Smooth muscle cell (in vitro differentiated cells): ENCODE measurements at regions not wholly inside any gene's neighbourhood (a gene's known extent, or its start where the extent isn't known, plus 50 kb on each side); places are given as distances from the start of the nearest gene placed in this dataset. TPM values are rescaled to one million over a fixed set of nuclear protein-coding genes. Genes with fewer than 3 reads are reported as not detected.

Experiments used
- DNase-seq: peaks from one replicate; lab custom pipeline; 2025; ENCODE audit not compliant: unreplicated experiment; lab: John Stamatoyannopoulos, UW
- H2AFZ ChIP-seq: fragments of 200-600 bp; sonication (generic); 2 replicates; pipeline ENCODE4 v1.6.0; 2016; ENCODE audit warnings: antibody characterized with exemption, low read depth, mild to moderate bottlenecking
- H3F3A ChIP-seq: fragments of 200-600 bp; sonication (generic); 2 replicates; pipeline ENCODE4 v1.6.0; 2017; ENCODE audit warnings: antibody characterized with exemption, low read depth
- H3K27ac ChIP-seq: fragments of 200-600 bp; sonication (generic); 2 replicates; pipeline ENCODE4 v1.5.1; 2016; ENCODE audit warnings: low read depth, mild to moderate bottlenecking
- H3K27me3 ChIP-seq: fragments of 200-600 bp; sonication (generic); 2 replicates; pipeline ENCODE4 v1.6.1; 2016; ENCODE audit warnings: low read depth, mild to moderate bottlenecking
- H3K36me3 ChIP-seq: fragments of 200-600 bp; sonication (generic); 2 replicates; pipeline ENCODE4 v1.5.1; 2016; ENCODE audit warnings: low read depth
- H3K4me1 ChIP-seq: fragments of 200-600 bp; sonication (generic); 2 replicates; pipeline ENCODE4 v1.5.1; 2016; ENCODE audit warnings: low read depth
- H3K4me2 ChIP-seq: fragments of 200-600 bp; sonication (generic); 2 replicates; pipeline ENCODE4 v1.6.0; 2016; ENCODE audit warnings: mild to moderate bottlenecking
- H3K4me3 ChIP-seq: fragments of 200-600 bp; sonication (generic); 2 replicates; pipeline ENCODE4 v1.5.1; 2016; ENCODE audit warnings: mild to moderate bottlenecking
- H3K79me2 ChIP-seq: fragments of 200-600 bp; sonication (generic); 2 replicates; pipeline ENCODE4 v1.6.0; 2016; ENCODE audit warnings: low read depth, mild to moderate bottlenecking
- H3K9ac ChIP-seq: fragments of 200-600 bp; sonication (generic); 2 replicates; pipeline ENCODE4 v1.6.0; 2016; ENCODE audit warnings: low read depth
- H3K9me3 ChIP-seq: fragments of 200-600 bp; sonication (generic); replicated peaks from 2 replicates; pipeline ENCODE4 v1.5.1; 2016; ENCODE audit warnings: low read depth
- H4K20me1 ChIP-seq: fragments of 200-600 bp; sonication (generic); 2 replicates; pipeline ENCODE4 v1.6.0; 2016; ENCODE audit warnings: low read depth
- CTCF ChIP-seq: fragments of 200-600 bp; sonication (generic); IDR thresholded peaks from 2 replicates; pipeline ENCODE4 v1.5.1; 2017; ENCODE audit warnings: borderline replicate concordance, mild to moderate bottlenecking, antibody characterized with exemption; ENCODE audit not compliant: insufficient read depth, poor library complexity, severe bottlenecking
- WGBS: methylation state at CpG from one replicate; pipeline ENCODE4 v1.1.7; 2016; ENCODE audit warnings: low lambda C conversion rate; 5-methylcytosine and 5-hydroxymethylcytosine counted together
- small RNA-seq: library from RNA; depleted of rRNA; stranded (forward); fragments of <200 nt; gene quantifications from one replicate; pipeline ENCODE3, GENCODE V24; 2014

GRCh38 chr5:9691261-9691660, 61.1 kb upstream of the TAS2R1 start:
- no peaks in the 10 kb centered on the region for H3K4me1 ChIP-seq
- DNase-seq, result no peak
- H3K9me3 ChIP-seq, result no peaks in the 10 kb centered on the region
- no peaks in the 10 kb centered on the region for H3K79me2 ChIP-seq
- no peaks in the 10 kb centered on the region for H4K20me1 ChIP-seq
- no peak for TF ChIP-seq CTCF
- H3K4me3 ChIP-seq, result no peak overlapping the region
- no peak overlapping the region for H3K4me2 ChIP-seq
- H2AFZ ChIP-seq, result peak overlapping the region; percentile 3
- no peak overlapping the region for H3K27ac ChIP-seq
- no peaks in the 10 kb centered on the region for H3K27me3 ChIP-seq
- no peak overlapping the region for H3K9ac ChIP-seq
- WGBS, result 91% methylated on average over 5 of the region's 5 CpGs
- no peaks in the 10 kb centered on the region for H3K36me3 ChIP-seq
- peaks cover 3% of the 10 kb centered on the region for H3F3A ChIP-seq

- TF ChIP-seq CTCF, result no peak
- H3K36me3 ChIP-seq, result no peaks in the 10 kb centered on the region
- peak overlapping the region; percentile 3 for H2AFZ ChIP-seq
- WGBS, result 74% methylated on average over 8 of the region's 8 CpGs
- DNase-seq, result no peak
- H3K9me3 ChIP-seq, result no peaks in the 10 kb centered on the region
- H3K4me3 ChIP-seq, result no peak overlapping the region
- H3K27ac ChIP-seq, result no peak overlapping the region
- H3K4me1 ChIP-seq, result no peaks in the 10 kb centered on the region
- H3K9ac ChIP-seq, result no peak overlapping the region
- H3K4me2 ChIP-seq, result no peak overlapping the region
- peaks cover 3% of the 10 kb centered on the region for H3F3A ChIP-seq
- H3K27me3 ChIP-seq, result no peaks in the 10 kb centered on the region
- no peaks in the 10 kb centered on the region for H4K20me1 ChIP-seq
- H3K79me2 ChIP-seq, result no peaks in the 10 kb centered on the region
Measured at GRCh38 chr5:9690751-9691150, 60.6 kb upstream of the TAS2R1 start.

GRCh38 chr5:9686216-9686615, 56.1 kb upstream of the TAS2R1 start:
- Histone ChIP-seq H3K9me3 (no peaks in the 10 kb centered on the region), H3K4me2 (peak overlapping the region; percentile 3), H3K36me3 (no peaks in the 10 kb centered on the region), H4K20me1 (no peaks in the 10 kb centered on the region), H2AFZ (no peak overlapping the region), H3K4me1 (no peaks in the 10 kb centered on the region), H3K4me3 (no peak overlapping the region), H3K9ac (no peak overlapping the region), H3K79me2 (no peaks in the 10 kb centered on the region), H3K27ac (peak overlapping the region; percentile 67), H3F3A (peaks cover 3% of the 10 kb centered on the region), H3K27me3 (no peaks in the 10 kb centered on the region)
- DNase-seq, result no peak
- TF ChIP-seq CTCF, result no peak
- WGBS, result 8% methylated on average over 2 of the region's 2 CpGs

- no peaks in the 10 kb centered on the region for H4K20me1 ChIP-seq
- no peaks in the 10 kb centered on the region for H3K36me3 ChIP-seq
- no peak for TF ChIP-seq CTCF
- no peaks in the 10 kb centered on the region for H3K4me1 ChIP-seq
- WGBS, result 97% methylated on average over 1 of the region's 1 CpG
- H3K4me2 ChIP-seq, result no peak overlapping the region
- H3K9ac ChIP-seq, result no peak overlapping the region
- peaks cover 3% of the 10 kb centered on the region for H3F3A ChIP-seq
- no peak overlapping the region for H3K27ac ChIP-seq
- H2AFZ ChIP-seq, result no peak overlapping the region
- H3K27me3 ChIP-seq, result no peaks in the 10 kb centered on the region
- no peaks in the 10 kb centered on the region for H3K9me3 ChIP-seq
- H3K4me3 ChIP-seq, result no peak overlapping the region
- DNase-seq, result no peak
- H3K79me2 ChIP-seq, result no peaks in the 10 kb centered on the region
Measured at GRCh38 chr5:9681706-9682105, 51.6 kb upstream of the TAS2R1 start.

Small RNAs in the stretch of these regions (small RNA-seq; reads per million reads assigned to genes)
- gene AC034229.5 (not detected), gene AC034229.6 (not detected), gene AC091905.3 (not detected), gene AC091905.4 (0.11 reads per million), gene RNA5SP177 (1.2 reads per million, percentile 33 among the genes with 10 or more reads in this experiment)
